ENCODE measurements at regions not wholly inside any gene's neighbourhood (a gene's known extent, or its start where the extent isn't known, plus 50 kb on each side); places are given as distances from the start of the nearest gene placed in this dataset.

- CTCF ChIA-PET (ENCODE audit: low intra/inter-chr PET ratio, low total read pairs), result no interaction called here
- no peaks in the 10 kb centered on the region for H3K9me3 ChIP-seq (ENCODE audit: low read length)
- TF ChIP-seq ATF7 (IDR thresholded peaks at IDR 0.05) (peak; percentile 25; the same call in 1 of the 2 replicates), ATF7 (CRISPR knock-in tag; IDR thresholded peaks at IDR 0.05) (no peak), CREB1 (IDR thresholded peaks at IDR 0.05) (0 out of 2 replicates have a peak, but pooled peaks have one; percentile 14), CREB1 (CRISPR knock-in tag; IDR thresholded peaks at IDR 0.05) (no peak), GPN1 (CRISPR knock-in tag; IDR thresholded peaks at IDR 0.05; ENCODE audit: borderline replicate concordance) (no peak)
Observed at GRCh38 chrX:150074175-150074574, 135.9 kb upstream of the EOLA2 start.

GRCh38 chrX:150080497-150080896 is 142.2 kb upstream of the EOLA2 start:
- CTCF ChIA-PET (ENCODE audit: low intra/inter-chr PET ratio, low total read pairs), result no interaction called here
- no peaks in the 10 kb centered on the region for H3K36me3 ChIP-seq (replicated peaks in 1 of 2; ENCODE audit: control insufficient read depth in 1 of 2, insufficient read depth in 2 of 2, low read length in 2 of 2)
- no peak overlapping the region for H3K9ac ChIP-seq (ENCODE audit: insufficient read depth, low read depth, low read length)
- TF ChIP-seq CHD4 (IDR thresholded peaks at IDR 0.05; ENCODE audit: borderline replicate concordance, low read length) (no peak), ZNF605 (CRISPR knock-in tag; IDR thresholded peaks at IDR 0.05) (no peak), GMEB2 (CRISPR knock-in tag; IDR thresholded peaks at IDR 0.05; ENCODE audit: low read depth) (no peak), XBP1 (CRISPR knock-in tag; IDR thresholded peaks at IDR 0.05) (no peak), NFIB (CRISPR knock-in tag; IDR thresholded peaks at IDR 0.05; ENCODE audit: borderline replicate concordance) (no peak), SNAPC5 (CRISPR knock-in tag; IDR thresholded peaks at IDR 0.05; ENCODE audit: borderline replicate concordance) (no peak)
- TF ChIP-seq, protein P1, sequence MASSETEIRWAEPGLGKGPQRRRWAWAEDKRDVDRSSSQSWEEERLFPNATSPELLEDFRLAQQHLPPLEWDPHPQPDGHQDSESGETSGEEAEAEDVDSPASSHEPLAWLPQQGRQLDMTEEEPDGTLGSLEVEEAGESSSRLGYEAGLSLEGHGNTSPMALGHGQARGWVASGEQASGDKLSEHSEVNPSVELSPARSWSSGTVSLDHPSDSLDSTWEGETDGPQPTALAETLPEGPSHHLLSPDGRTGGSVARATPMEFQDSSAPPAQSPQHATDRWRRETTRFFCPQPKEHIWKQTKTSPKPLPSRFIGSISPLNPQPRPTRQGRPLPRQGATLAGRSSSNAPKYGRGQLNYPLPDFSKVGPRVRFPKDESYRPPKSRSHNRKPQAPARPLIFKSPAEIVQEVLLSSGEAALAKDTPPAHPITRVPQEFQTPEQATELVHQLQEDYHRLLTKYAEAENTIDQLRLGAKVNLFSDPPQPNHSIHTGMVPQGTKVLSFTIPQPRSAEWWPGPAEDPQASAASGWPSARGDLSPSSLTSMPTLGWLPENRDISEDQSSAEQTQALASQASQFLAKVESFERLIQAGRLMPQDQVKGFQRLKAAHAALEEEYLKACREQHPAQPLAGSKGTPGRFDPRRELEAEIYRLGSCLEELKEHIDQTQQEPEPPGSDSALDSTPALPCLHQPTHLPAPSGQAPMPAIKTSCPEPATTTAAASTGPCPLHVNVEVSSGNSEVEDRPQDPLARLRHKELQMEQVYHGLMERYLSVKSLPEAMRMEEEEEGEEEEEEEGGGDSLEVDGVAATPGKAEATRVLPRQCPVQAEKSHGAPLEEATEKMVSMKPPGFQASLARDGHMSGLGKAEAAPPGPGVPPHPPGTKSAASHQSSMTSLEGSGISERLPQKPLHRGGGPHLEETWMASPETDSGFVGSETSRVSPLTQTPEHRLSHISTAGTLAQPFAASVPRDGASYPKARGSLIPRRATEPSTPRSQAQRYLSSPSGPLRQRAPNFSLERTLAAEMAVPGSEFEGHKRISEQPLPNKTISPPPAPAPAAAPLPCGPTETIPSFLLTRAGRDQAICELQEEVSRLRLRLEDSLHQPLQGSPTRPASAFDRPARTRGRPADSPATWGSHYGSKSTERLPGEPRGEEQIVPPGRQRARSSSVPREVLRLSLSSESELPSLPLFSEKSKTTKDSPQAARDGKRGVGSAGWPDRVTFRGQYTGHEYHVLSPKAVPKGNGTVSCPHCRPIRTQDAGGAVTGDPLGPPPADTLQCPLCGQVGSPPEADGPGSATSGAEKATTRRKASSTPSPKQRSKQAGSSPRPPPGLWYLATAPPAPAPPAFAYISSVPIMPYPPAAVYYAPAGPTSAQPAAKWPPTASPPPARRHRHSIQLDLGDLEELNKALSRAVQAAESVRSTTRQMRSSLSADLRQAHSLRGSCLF (CRISPR knock-in tag; IDR thresholded peaks at IDR 0.05; ENCODE audit: borderline replicate concordance), result no peak

More at GRCh38 chrX:150074175-150074574, 135.9 kb upstream of the EOLA2 start:
- 6% methylated on average over 1 of the region's 1 CpG for WGBS (ENCODE audit: low lambda C conversion rate)
- intact Hi-C loops (cut with micrococcal nuclease; ENCODE audit: unreplicated experiment) (no loop called here), in situ Hi-C loops (cut with HindIII; ENCODE audit: extremely low pct_ligation_motif_present, low pct_unique_long_range_greater_than_20kb) (no loop called here)
- H3K4me1 ChIP-seq (ENCODE audit: insufficient read depth, low read length), result no peaks in the 10 kb centered on the region
- no peak overlapping the region for H3K9ac ChIP-seq (ENCODE audit: insufficient read depth, low read depth, low read length)
- H3K4me2 ChIP-seq (ENCODE audit: low read depth, low read length), result no peak overlapping the region
- no peaks in the 10 kb centered on the region for H4K20me1 ChIP-seq (ENCODE audit: insufficient read depth, low read length)
- FAIRE-seq, result no peak
- no TSS peak for BruUV-seq (replicated peaks)
- no peak overlapping the region for H3K4me3 ChIP-seq (replicated peaks in 1 of 3; ENCODE audit: insufficient read depth in 1 of 3, low read depth in 2 of 3, low read length in 3 of 3)
- no peaks in the 10 kb centered on the region for H3K36me3 ChIP-seq (replicated peaks in 1 of 2; ENCODE audit: control insufficient read depth in 1 of 2, insufficient read depth in 2 of 2, low read length in 2 of 2)
- no peak for DNase-seq (ENCODE audit: low spot score)
- POLR2A ChIA-PET, result no interaction called here
- H3K27ac ChIP-seq (ENCODE audit: extremely low read length, insufficient read depth, low read length), result no peak overlapping the region
- H2AFZ ChIP-seq (ENCODE audit: low read length), result no peak overlapping the region
- no peaks in the 10 kb centered on the region for H3K27me3 ChIP-seq (ENCODE audit: control insufficient read depth in 1 of 2, insufficient read depth in 2 of 2, low read length in 2 of 2)
- no peak for ATAC-seq
- no peaks in the 10 kb centered on the region for H3K79me2 ChIP-seq (ENCODE audit: insufficient read depth, low read length)

More at GRCh38 chrX:150080497-150080896, 142.2 kb upstream of the EOLA2 start:
- Histone ChIP-seq H3K27ac (ENCODE audit: extremely low read length, insufficient read depth, low read length) (no peak overlapping the region), H3K79me2 (ENCODE audit: insufficient read depth, low read length) (no peaks in the 10 kb centered on the region), H3K4me1 (ENCODE audit: insufficient read depth, low read length) (no peaks in the 10 kb centered on the region), H3K9me3 (ENCODE audit: low read length) (no peaks in the 10 kb centered on the region), H3K4me2 (ENCODE audit: low read depth, low read length) (no peak overlapping the region), H3K27me3 (ENCODE audit: control insufficient read depth in 1 of 2, insufficient read depth in 2 of 2, low read length in 2 of 2) (no peaks in the 10 kb centered on the region), H2AFZ (ENCODE audit: low read length) (no peak overlapping the region), H4K20me1 (ENCODE audit: insufficient read depth, low read length) (no peaks in the 10 kb centered on the region), H3K4me3 (replicated peaks in 1 of 3; ENCODE audit: insufficient read depth in 1 of 3, low read depth in 2 of 3, low read length in 3 of 3) (no peak overlapping the region)
- WGBS (ENCODE audit: low lambda C conversion rate), result no CpG with 5 or more reads among the region's 2 CpGs
- POLR2A ChIA-PET, result no interaction called here
- BruUV-seq (replicated peaks), result no TSS peak
- ATAC-seq, result no peak
- in situ Hi-C loops (cut with HindIII; ENCODE audit: extremely low pct_ligation_motif_present, low pct_unique_long_range_greater_than_20kb), result no loop called here
- no peak for DNase-seq (ENCODE audit: low spot score)
- no peak for FAIRE-seq
- intact Hi-C loops (cut with micrococcal nuclease; ENCODE audit: unreplicated experiment), result no loop called here

Data from HepG2 (cell line).